DND-41 (cell line): ENCODE measurements at regions not wholly inside any gene's neighbourhood (a gene's known extent, or its start where the extent isn't known, plus 50 kb on each side); places are given as distances from the start of the nearest gene placed in this dataset.

Experiments
- EZH2 ChIP-seq: IDR thresholded peaks from 3 replicates; pipeline ENCODE4 v1.6.1; 2012; ENCODE audit warnings: borderline replicate concordance, low read depth, mild to moderate bottlenecking, moderate library complexity, low read length, inconsistent platforms; ENCODE audit not compliant: severe bottlenecking
- TF ChIP-seq, protein P1 (sequence below): IDR thresholded peaks from 2 replicates; pipeline ENCODE4 v1.5.1; 2012; ENCODE audit warnings: borderline replicate concordance, low read length, moderate library complexity, mild to moderate bottlenecking; ENCODE audit not compliant: poor library complexity, severe bottlenecking; ENCODE audit errors: extremely low read depth

DNA sequence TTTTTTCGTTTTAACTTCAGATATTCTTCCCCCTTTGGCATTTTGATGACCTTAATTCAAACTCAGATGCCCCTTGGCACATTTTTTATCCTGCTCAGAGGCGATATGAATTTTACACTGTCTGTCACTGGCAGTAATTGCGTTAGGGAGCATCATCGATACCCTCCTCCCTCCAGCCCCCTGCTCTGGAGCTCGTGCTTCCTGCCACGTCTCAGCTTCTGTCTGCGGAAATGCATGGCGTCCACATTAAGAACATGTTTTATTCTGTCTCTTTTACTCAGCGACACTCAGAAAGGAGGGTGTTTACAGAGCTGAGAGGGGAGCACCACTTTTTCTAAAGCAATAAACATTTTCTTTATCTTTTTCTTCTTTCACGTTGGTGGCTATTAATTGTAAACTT, 254.2 kb downstream of the EBLN2 start:
- TF ChIP-seq, protein P1, sequence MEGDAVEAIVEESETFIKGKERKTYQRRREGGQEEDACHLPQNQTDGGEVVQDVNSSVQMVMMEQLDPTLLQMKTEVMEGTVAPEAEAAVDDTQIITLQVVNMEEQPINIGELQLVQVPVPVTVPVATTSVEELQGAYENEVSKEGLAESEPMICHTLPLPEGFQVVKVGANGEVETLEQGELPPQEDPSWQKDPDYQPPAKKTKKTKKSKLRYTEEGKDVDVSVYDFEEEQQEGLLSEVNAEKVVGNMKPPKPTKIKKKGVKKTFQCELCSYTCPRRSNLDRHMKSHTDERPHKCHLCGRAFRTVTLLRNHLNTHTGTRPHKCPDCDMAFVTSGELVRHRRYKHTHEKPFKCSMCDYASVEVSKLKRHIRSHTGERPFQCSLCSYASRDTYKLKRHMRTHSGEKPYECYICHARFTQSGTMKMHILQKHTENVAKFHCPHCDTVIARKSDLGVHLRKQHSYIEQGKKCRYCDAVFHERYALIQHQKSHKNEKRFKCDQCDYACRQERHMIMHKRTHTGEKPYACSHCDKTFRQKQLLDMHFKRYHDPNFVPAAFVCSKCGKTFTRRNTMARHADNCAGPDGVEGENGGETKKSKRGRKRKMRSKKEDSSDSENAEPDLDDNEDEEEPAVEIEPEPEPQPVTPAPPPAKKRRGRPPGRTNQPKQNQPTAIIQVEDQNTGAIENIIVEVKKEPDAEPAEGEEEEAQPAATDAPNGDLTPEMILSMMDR: no peak
- TF ChIP-seq EZH2: no peak
